Activated naive CD4-positive, alpha-beta T cell treated with anti-CD3 and anti-CD28 coated beads, Interleukin-2, amount 50 U/mL, for 72 hours (primary cell): ENCODE measurements at regions not wholly inside any gene's neighbourhood (a gene's known extent, or its start where the extent isn't known, plus 50 kb on each side); places are given as distances from the start of the nearest gene placed in this dataset.
"Not testable (repeated sequence)": the region's sequence is repeated elsewhere in the genome, so short reads cannot be mapped to it uniquely, and the experiment has no call there.

Experiments used
- ATAC-seq, 2 donors: fragments of 150-1000 bp; cut with Tn5 transposase; 2 replicates each; pipeline ENCODE4 v1.10.0; 2021; ENCODE audit warnings: mild to moderate bottlenecking in 2 of 2, moderate library complexity in 2 of 2
- DNase-seq, 2 donors: peaks; one replicate each; pipeline ENCODE4 v3.0.0; 2021 to 2022; ENCODE audit warnings: low spot score in 2 of 2
- H3K27ac Mint-ChIP-seq, 2 donors: one replicate each; pipeline ENCODE4 v1.8.0; 2022; ENCODE audit warnings: mild to moderate bottlenecking in 2 of 2, mixed read lengths in 2 of 2
- H3K36me3 Mint-ChIP-seq, 2 donors: one replicate each; pipeline ENCODE4 v1.8.0; 2022; ENCODE audit warnings: mixed read lengths in 2 of 2
- H3K9me3 Mint-ChIP-seq, 2 donors: one replicate each; pipeline ENCODE4 v1.8.0; 2022; ENCODE audit warnings: mixed read lengths in 2 of 2

DNA sequence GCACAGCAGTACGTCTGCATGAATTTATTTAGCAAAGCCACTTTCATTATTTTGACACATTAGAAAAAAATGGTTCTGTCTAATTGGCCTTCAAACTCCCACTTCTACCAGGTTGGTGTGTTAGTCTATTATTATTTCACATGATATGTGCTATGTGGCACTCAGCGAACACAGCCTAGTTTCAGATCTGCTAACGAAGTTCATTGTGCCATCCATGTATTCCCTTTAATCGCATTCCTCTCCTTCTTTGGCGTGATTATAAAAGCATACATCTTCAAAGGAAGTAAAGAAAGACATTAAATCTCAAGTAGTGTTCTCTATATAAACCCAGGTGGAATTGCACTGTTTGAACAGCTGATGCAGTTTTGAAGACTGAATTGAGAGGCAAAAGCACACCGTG lies 96.4 kb upstream of the CACNA2D1 start:
- DNase-seq (no peak), ATAC-seq (no peak)
- H3K9me3 Mint-ChIP-seq, result peaks cover 0 to 4% of the 10 kb centered on the region in 2 donors
- H3K27ac Mint-ChIP-seq, result no peak overlapping the region
- H3K36me3 Mint-ChIP-seq, result no peaks in the 10 kb centered on the region

DNA sequence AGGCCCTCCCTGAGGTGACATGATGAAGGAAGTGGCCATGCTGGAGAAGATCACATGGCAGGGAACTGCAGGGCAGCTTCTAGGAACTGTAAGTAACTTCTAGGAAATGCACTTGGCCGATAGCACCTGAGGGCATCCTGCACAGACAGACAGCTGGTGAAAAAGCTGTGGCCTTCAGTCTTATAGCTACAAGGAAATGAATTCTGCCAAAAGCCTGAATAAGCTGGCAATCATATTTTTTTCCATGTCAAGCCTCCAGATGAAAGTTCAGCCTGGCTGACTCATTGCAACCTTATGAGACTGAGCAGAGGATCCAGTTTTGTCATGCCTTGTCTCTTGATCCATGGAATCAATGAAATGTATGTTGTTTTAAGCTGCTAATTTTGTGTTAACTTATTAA lies 91.1 kb upstream of the CACNA2D1 start:
- Mint-ChIP-seq H3K9me3 (peaks cover 4 to 11% of the 10 kb centered on the region in 2 donors), H3K36me3 (no peaks in the 10 kb centered on the region), H3K27ac (no peak overlapping the region)
- DNase-seq, result no peak
- no peak for ATAC-seq

DNA sequence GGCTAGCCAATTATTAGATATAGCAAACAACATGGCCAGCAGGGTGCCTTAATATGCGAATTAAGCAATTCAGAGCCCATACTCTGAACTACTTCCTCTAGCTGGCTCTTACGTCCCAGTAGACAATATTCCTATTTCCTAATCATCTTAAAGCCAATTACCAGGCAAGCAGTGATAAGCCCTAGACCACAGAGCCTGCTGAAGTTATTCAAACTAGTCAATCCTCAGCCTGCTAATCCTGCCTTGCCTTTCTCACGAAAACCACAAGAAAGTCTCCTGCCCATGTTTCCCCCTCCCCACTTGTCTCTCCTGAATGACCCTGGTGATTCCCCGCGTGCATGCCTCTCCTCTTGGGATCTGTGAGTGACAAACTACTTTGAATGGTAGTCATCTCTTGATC lies 86.8 kb upstream of the CACNA2D1 start:
- H3K9me3 Mint-ChIP-seq, result peaks cover 4 to 7% of the 10 kb centered on the region in 2 donors
- H3K27ac Mint-ChIP-seq, result no peak overlapping the region
- DNase-seq (no peak), ATAC-seq (no peak)
- H3K36me3 Mint-ChIP-seq, result no peaks in the 10 kb centered on the region

DNA sequence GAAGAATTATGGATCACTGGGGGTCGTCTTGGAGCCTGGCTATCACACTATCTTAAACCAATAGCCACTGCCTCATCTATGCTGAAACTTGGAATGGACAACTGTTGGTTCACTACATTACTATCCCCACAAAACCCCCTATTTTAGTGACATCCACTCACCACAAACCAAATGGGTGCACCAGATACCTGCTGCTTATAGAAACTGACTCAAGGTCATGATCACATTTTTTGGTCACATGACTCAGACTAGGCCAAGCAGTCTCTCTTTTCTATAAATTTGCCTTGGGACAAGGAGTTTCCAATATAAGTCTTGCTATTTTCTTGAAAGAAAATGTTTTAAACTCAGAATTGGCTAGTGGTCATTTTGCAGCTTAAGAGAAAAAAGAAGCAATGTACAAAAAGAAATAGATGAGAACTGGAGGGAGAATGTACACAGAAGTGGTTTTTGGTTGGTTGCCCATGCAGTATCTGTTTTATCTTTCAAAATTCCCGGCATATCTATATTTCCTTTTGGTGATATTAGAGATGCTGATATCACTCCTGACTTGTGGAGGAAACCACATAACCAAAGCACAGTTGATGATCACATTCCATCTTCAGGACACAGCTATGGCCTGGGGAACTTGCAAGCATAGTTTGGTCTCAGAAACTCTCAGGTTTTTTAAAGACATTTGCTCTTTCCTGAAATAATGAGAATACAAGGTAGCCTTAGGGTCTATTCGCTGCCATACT lies 85.2 kb upstream of the CACNA2D1 start:
- ATAC-seq (no peak), DNase-seq (no peak)
- H3K36me3 Mint-ChIP-seq, result no peaks in the 10 kb centered on the region
- H3K9me3 Mint-ChIP-seq, result peaks cover 4 to 7% of the 10 kb centered on the region in 2 donors
- no peak overlapping the region for H3K27ac Mint-ChIP-seq

DNA sequence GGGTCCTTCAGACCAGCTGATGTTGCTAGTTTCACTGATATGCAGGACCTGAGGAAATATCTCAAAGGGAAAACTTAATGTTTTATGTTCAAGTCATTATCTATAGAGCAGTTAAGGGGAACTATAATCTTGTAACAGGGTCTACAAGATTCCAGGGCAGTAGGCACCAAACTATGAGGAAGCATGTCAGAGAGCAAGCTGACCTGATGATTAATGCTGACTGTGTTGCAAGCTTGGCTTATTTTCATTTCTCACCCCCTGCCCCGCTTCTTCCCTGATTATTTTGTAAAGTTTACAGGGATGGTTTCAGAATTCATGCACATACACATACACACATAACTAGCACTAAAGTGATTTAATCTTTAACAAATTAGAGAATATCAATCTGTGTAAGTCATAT lies 84.3 kb upstream of the CACNA2D1 start:
- DNase-seq, result no peak
- H3K36me3 Mint-ChIP-seq, result no peaks in the 10 kb centered on the region
- H3K9me3 Mint-ChIP-seq, result peaks cover 4 to 7% of the 10 kb centered on the region in 2 donors
- H3K27ac Mint-ChIP-seq, result no peak overlapping the region
- ATAC-seq, result no peak

DNA sequence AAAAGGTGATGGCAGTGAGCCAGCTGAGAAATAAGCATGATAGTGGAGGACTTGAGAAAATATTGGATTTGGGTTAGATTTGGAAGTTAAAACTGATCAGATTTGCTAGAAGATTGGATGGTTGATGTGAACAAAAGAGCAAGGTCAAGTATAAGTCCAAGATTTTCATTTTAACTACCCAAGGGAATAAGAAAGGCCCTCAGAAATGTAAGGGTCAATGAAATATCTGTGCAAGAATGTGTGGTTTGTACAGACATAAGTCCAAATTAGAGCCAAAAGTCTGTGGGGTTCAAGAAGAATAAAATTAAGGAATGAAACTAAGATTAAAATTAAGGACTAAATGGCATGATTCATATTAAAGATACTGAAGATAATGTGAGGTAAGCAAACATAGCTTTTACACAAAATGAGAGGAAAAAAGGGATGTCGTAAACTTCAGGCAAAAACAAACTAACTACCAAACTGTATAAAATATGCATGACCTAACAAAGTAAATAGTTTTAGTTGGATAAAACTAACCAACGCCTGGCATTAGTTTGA lies 78.4 kb upstream of the CACNA2D1 start:
- ATAC-seq, result no peak
- DNase-seq, result no peak
- H3K27ac Mint-ChIP-seq, result no peak overlapping the region
- no peaks in the 10 kb centered on the region for H3K36me3 Mint-ChIP-seq
- H3K9me3 Mint-ChIP-seq, result peaks cover 0 to 5% of the 10 kb centered on the region in 2 donors

DNA sequence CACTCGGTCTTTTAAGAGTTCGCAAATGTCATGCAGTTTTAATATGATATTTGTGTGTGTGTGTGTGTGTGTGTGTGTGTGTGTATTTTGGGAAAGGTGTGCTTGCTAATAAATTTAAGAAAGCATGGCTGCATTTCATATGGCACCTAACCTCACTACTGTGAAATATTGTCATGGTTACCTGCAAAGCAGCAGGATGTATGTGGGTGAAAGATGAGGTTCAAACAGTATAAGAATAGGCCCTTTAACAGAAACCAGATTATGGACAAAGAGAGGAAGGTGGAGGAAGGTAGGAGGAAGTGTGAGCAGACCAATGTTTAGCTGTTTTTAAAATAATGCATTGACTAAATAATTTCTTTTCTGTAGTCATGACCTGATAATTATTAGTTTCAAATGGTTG lies 73.5 kb upstream of the CACNA2D1 start:
- Mint-ChIP-seq H3K27ac (no peak overlapping the region), H3K9me3 (peaks cover 4 to 5% of the 10 kb centered on the region in 2 donors), H3K36me3 (no peaks in the 10 kb centered on the region)
- ATAC-seq, result no peak
- no peak for DNase-seq

DNA sequence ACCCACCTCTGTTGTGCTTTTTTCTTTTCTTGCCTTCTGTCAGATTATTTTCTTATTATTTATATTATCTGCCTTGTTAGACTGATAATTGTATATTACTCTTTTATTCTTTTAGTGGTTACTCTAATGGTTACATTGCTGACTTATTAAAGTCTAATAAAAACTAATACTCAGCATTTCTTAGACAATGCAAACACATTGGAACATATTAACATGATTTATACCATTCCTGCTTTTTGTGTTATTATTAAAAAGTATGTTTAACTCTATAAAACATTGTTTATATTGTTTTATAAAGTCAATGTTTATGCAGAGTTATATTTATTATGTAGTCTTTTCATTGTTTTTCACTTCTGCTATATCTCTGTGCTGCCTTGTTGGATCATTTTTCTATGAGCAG lies 68.0 kb upstream of the CACNA2D1 start:
- no peak for ATAC-seq

DNA sequence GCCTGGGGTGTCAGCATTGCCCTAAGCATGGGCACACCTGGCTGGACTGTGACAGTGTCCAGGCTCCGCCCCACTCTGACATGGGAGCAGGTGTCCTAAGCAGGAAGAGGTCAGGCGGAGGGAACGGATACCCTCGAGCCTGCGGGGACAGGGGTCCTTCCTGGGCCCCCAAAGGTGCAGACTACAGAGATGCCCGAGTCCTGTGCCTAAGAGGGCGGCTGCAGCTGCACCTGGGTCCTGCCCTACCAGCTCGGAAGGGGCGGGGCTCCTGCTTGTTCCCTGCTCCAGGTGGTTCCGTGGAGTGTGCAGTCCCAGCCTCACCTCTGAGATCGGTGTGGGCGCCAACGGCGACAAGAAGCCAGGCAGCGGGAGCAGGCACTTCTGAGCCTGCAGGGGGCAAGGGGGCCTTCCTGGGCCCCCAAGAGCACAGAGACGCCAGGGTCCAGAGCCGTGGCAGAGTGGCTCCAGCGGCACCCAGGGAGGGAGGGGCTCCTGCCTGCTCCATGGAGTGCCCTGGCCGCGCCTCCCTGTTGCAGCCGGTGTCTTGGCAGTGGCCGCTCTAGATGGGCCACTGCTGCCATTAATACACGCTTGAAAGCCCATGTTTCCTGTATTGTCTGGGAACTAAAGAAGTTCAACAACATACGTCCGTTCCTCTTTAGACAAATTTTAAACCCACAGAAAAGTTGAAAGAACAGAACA lies 64.5 kb upstream of the CACNA2D1 start:
- Mint-ChIP-seq H3K9me3 (peaks cover 4 to 12% of the 10 kb centered on the region in 2 donors), H3K36me3 (peaks cover 0 to 5% of the 10 kb centered on the region in 2 donors), H3K27ac (no peak overlapping the region)
- ATAC-seq (no peak), DNase-seq (no peak)

More for the DNA sequence above, 68.0 kb upstream of the CACNA2D1 start:
- Mint-ChIP-seq H3K9me3 (peaks cover 0 to 8% of the 10 kb centered on the region in 2 donors), H3K27ac (no peak overlapping the region), H3K36me3 (peaks cover 0 to 2% of the 10 kb centered on the region in 2 donors)
- no peak for DNase-seq

DNA sequence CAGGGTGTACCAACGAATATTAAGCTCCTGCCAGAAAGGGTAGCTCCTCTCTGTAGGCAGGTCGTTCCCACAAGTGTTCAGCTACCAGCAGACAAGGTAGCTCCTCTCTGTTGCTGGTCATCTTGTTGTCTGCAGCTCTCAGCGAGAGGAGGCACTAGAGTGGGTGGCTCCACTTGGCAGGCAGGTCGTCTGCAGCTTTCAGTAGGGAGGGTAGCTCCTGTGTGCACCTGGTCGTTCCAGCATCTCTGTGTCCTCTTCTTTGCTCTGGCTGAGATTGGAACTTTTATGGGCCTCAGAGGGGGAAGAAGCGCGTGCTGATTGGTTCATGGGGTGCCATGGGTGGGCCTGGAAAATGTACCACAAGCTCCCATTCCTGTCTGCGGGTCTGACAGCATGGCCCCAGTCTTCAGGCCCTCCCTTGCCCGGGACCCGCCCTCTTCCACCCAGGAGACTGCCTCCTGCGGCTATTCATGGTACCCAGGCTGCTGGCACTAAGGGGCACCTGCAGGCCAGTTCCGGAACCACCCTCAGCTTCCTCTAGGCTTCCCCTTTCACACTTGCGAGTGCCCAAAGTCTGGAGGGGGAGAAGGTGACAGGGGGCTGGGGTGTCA lies 63.9 kb upstream of the CACNA2D1 start:
- no peak overlapping the region for H3K27ac Mint-ChIP-seq
- peaks cover 0 to 5% of the 10 kb centered on the region in 2 donors for H3K36me3 Mint-ChIP-seq

DNA sequence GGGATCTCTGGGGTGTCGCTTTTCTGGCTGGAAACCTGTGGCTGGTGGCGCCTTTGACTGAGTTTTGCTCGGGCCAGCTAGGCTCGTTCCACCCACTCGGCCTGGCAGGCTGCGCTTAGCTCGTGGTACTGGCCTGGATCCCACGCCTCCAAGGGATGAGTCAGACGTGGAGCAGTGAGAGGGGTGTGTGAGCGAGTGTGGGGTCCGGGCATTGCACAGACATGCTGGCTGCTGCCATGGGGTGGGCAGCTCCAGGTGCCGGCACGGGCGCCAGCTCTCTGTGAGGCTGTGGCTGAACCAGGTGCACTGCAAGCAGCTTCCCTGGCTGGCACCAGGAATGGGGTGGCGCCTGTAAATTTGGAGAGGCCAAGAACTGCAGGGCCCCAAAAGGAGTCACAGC lies 63.1 kb upstream of the CACNA2D1 start:
- Mint-ChIP-seq H3K9me3 (peaks cover 9 to 14% of the 10 kb centered on the region in 2 donors), H3K36me3 (peaks cover 5 to 9% of the 10 kb centered on the region in 2 donors), H3K27ac (no peak overlapping the region)
- ATAC-seq (no peak), DNase-seq (no peak)

More for the DNA sequence above, 63.9 kb upstream of the CACNA2D1 start:
- peaks cover 4 to 9% of the 10 kb centered on the region in 2 donors for H3K9me3 Mint-ChIP-seq
- no peak for DNase-seq
- no peak for ATAC-seq

DNA sequence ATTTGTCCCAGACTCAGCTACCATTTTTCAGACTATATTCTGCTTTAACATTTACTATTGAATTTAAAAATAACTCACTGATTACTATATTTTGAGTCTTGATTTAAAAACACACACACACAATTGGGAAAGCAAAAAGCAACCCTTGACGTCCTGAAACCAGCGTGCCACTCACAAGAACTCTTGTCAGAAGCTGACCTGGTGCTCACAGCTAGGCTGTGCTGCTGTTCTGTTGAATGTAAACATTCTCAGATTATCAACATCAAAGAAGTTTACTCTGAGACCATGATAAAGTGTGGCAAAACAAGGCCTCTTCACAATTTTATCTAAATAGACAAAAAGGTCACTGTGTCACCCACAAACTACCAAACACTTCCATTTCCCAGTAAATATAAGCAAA lies 62.6 kb upstream of the CACNA2D1 start:
- DNase-seq, result no peak
- peaks cover 6 to 12% of the 10 kb centered on the region in 2 donors for H3K36me3 Mint-ChIP-seq
- no peak for ATAC-seq
- H3K9me3 Mint-ChIP-seq, result peaks cover 9 to 15% of the 10 kb centered on the region in 2 donors
- H3K27ac Mint-ChIP-seq, result no peak overlapping the region

DNA sequence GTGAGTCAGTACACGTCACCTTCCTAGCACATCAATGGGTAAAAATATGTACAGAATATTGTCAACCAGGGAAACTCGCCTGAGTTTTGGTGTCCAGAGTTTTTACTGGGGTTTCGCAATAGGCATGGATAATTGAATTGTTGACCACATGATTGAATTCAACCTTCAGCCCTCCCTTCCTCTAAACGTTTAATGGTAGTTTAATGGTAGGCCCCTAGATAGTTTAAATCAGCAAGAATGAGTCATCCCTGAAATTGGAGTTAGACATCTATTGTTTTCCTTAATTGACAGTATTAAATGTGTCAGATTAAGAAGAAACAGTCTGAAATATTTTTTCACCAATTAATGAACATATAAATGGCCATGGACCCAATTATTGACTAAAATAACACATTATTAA lies 57.8 kb upstream of the CACNA2D1 start:
- Mint-ChIP-seq H3K9me3 (peaks cover 9 to 16% of the 10 kb centered on the region in 2 donors), H3K27ac (no peak overlapping the region), H3K36me3 (peaks cover 10 to 12% of the 10 kb centered on the region in 2 donors)
- ATAC-seq, result no peak
- DNase-seq, result no peak

DNA sequence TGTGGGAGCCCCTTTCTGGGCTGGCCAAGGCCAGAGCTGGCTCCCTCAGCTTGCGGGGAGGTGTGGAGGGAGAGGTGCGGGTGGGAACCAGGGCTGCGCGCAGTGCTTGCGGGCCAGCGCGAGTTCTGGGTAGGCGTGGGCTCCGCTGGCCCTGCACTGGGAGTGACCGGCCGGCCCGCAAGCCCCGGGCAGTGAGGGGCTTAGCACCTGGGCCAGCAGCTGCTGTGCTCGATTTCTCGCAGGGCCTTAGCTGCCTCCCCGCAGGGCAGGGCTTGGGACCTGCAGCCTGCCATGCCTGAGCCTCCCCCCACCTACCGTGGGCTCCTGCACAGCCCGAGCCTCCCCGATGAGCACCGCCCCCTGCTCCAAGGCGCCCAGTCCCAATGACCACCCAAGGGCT lies 56.0 kb upstream of the CACNA2D1 start:
- not testable (repeated sequence) for ATAC-seq, DNase-seq, H3K27ac Mint-ChIP-seq
- H3K36me3 Mint-ChIP-seq, result peaks cover 10 to 12% of the 10 kb centered on the region in 2 donors
- peaks cover 9 to 16% of the 10 kb centered on the region in 2 donors for H3K9me3 Mint-ChIP-seq

DNA sequence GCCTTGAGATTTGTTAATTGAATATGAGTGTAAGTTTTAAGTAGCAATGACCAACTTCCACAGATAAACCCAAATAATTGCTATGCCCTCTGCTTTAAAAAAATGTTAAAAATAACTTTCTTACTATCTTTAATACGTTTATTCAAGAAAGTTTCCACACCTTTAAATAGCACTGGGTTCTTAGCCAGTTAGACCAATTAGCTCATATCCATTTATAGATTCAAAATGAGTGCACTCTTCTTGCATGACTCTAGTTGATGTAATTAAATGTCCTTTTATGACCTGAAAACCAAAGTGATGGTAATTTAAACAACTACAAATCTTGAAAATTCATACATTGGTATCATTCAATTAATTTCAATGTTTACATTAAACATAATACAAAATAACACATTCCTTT lies 50.8 kb upstream of the CACNA2D1 start:
- no peak for DNase-seq

More for the DNA sequence above, 50.8 kb upstream of the CACNA2D1 start:
- ATAC-seq, result no peak
- Mint-ChIP-seq H3K27ac (no peak overlapping the region), H3K36me3 (peaks cover 0 to 4% of the 10 kb centered on the region in 2 donors), H3K9me3 (peaks cover 7 to 8% of the 10 kb centered on the region in 2 donors)
